Stimulated activated CD8-positive, alpha-beta memory T cell treated with anti-CD3 and anti-CD28 coated beads, Interleukin-15, amount 100 ng/mL, for 48 hours (primary cell): ENCODE measurements at regions not wholly inside any gene's neighbourhood (a gene's known extent, or its start where the extent isn't known, plus 50 kb on each side); places are given as distances from the start of the nearest gene placed in this dataset.

Experiments
- DNase-seq, 2 donors: peaks; one replicate each; pipeline ENCODE4 v3.0.0-alpha.2; 2020; ENCODE audit warnings: low read depth in 2 of 2

DNA sequence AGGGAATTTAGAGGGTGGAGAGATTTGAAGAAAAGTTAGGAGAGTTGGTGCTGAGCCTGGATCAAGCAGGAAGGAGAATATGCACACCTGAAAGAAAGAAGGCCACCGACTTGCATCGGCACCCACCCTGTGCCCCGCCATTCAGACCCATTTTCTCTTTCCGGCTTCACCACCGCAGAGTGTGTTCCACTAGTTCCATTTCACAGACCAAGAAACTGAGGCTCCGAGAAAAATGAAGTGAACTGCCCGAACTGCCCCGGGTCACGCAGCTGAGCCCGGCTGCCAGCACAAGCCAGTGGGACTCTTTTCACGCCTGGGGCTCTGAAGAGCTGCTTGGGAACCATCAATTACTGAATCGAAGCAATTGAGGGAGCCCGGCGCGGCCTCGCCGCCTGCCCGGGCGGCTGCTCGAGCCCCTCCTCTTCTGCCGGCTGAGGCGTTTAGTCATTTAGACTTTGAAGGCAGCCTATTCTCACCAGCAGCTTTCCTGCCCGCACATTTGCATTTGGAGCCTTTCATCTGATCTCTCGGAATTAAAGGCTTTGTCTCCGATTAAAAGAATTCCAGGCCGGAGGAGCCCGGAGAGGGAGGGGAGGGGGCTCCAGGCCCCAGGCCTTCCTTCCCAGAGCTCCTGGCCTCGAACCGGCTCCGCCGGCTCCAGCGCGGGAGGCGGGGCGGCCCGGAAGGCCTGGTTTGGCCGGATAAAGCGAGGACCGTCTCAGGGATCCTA lies 140.2 kb upstream of the PJA1 start:
- DNase-seq = no peak

DNA sequence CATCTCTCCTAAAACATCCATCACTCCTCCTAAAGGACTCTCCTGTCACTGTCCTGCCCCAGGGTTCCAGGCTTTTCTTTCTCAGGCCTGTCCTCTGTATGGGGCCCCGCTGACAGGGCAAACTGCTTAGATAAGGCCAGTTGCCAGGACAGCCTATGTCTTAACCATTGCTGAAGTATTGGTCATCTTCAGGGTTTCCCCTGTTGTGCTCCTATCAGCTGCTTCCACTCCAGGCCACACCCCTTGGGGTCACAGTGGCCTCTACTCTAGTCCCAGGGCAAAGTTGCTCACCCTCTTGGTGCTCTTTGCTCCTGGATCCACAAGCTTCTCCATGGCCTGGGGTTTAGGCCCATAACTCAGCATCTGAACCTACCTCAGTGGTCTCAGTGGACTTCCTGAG lies 138.0 kb upstream of the PJA1 start:
- no peak for DNase-seq

DNA sequence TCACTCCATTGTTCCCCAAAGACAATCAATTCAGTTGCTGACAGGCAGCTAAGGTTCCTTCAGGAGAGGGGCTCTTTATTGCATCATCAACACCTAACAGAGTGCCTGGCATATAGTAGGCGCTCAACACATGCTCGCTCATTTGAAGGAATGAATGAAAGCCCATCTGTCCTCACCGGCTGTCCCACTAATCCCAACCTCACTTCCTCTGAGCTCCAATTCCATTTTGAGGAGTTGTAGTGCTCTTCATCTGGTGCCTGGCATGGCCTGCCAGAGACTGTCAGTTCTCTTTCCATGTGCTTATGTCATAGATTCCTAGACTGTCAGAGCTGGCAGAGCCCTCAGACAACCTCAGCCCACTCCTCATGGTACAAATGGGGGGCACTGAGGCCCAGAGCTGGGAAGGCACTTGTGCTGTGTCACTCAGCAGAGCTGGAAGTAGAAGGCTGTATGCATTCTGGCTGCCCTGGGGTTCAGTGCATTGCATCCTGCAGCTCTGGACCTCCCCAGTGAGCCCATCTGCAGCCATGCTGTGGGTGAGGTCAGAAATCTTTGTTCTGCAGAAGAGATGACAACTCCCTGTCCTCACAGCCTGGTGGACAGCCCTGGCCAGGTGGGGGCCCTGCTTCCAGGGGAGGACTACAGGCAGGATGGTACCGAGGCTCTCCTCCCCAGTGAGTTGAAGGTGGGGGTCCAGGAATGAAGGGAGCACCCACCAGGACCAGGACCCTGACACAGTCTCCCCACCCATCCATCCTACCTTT lies 134.9 kb upstream of the PJA1 start:
- DNase-seq = no peak

DNA sequence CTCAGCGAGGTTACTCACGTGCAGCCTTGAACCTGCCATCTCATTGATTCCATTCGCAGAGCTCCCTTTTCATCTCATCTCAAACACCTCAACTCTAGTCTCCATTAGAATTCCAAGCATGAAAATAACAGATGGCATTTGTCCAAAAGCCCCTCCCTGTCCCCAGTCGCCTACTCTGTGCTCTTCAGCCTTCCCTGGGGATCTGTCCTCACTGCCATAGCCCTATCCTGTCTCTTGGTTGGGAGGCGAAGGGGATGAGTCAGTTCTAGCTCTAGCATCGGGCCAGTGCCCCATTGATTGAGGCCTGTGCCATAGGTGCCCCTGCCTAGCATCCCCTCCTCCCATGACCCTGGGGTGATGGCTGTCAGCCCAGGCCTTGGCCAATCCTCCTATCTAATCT lies 134.0 kb upstream of the PJA1 start:
- DNase-seq = no peak

DNA sequence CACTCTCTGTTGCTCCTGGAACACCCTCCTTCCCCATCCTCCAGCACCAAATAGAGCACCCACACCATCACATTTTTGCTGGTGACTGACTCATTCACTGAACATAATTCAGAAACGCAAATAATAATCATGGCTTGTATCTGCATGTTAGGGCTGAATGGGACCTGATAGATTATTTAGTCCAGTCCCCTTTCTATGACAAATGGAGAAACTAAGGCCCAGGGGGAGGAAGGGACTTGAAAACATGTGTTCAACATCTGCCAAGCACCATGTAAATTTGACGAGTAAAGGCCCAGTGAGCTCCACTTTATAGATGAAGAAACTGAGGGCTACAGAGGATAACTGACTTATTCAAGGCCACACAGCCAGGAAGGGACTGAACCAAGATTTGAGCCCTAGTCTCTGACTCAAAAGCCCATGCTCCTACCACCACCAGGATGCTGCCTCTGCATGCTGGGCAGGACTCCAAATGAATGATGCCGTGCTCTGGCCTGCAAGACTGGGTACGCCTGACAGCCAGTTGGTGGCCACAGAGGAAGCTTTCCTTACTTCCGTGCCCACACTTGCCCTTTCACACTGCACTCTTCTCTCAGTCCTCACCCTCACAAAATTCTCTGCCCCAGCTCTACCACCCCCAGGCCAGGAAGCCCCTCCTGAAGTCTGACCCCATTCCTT lies 133.3 kb upstream of the PJA1 start:
- no peak for DNase-seq

DNA sequence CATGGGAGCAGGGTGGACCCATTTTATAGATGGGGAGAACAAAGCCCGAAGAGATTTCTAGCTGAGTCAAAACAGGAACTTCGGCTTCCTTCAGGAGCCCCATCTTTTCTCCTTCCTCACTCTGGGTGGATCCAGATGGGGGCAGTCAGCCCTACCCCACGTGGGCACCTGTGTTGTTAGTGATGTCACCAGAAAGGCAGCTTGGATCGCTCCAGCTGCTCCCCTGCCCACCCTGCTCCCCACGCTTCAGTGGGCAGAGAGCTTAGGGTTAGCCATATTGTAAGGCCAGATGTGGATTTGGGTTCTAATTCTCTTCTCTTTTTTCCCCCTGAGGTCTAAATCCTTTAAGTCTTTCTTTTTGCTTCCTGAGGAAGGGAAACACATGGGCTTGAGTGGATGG lies 132.3 kb upstream of the PJA1 start:
- no peak for DNase-seq

DNA sequence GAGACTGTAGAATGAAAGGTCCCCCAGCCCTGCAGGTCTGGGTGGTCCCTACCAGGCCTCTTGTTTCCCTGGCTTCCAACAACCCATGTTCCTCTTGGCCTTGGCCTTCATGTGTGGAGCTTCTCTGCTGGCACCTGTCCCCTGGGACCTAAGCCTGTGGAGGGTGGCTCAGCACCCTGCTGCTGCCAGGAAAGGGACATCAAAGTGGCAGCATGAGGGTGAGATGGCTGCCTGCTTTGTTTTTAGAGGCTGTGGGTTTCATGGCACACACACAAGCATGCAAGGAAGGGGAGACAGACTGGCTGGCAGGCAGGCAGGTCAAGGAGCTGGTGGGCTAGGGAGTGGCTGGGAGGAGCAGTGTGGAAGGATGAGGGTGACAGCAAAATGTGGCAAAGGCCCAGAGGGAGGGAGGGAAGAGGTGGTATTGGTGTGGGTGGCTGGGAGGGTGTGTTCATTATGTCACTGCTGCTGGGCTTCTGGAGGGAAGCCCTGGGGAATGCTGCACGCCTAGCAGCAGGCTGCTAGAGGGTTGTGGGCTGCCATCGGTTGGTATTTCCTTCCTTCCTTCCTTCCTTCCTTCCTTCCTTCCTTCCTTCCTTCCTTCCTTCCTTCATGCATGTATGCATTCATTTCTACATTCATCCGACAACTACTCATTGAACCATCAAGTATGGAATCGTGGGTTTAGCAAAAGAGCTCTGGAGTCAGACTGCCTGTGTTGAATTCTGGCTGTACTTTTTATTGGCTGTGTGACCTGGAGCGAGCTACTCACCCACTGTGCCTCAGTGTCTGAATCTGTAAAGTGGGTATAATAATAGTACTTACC lies 128.7 kb upstream of the PJA1 start:
- DNase-seq = no peak

DNA sequence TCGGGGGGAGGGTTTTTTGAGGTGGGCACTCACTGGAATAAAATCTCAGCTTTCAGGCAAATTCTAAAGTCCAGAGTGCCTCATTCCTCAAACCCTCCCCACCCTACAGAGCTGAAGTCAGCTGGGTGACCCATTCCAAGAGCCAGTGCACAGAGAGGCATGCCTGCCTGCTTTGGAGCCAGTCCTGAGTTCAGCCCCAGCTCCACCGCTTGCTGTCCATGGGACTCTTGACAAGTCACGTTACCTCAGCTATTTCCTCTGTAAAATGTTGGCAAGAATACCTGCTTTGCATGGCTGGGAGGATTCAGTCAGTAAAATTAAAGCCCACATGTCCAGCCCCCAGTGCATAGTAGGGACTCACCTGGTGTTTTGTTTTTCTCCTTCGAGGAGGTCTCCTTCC lies 125.9 kb upstream of the PJA1 start:
- DNase-seq = no peak

DNA sequence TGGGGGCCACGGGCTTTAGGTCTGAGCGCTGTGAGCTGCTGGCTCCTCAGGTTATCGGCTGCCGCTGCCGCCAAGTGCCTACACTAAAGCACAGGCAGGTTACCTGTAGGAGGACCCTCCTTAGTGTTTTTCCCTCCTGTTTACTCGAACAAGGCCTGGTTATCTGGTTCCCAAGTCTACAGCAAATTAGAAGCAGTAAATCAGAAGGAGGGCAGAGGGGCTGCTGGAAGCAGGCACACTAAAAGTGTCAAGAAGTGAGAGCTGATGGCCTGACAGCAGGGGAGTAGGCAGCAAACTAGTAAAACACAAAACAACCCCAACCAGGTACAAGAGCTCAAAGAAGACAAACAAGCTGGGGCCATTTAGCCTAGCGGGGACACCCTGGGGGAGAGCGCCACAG lies 125.0 kb upstream of the PJA1 start:
- no peak for DNase-seq

DNA sequence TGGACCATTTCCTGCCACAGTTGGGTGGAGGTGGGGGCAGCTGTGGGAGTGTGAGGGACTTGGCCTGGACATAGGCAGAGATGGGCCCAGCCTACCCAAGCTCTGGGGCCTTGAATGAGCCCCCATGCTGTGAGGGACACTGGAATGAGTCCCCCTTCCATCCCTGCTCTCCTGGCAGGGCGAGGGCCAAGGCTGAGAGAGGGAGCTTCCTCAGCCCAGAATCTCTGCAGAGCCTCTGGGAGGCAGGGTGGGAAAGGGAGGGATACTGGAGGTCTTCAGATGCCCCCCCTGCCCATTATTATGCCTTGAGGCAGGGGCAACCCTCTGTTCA lies 124.5 kb upstream of the PJA1 start:
- DNase-seq = no peak

DNA sequence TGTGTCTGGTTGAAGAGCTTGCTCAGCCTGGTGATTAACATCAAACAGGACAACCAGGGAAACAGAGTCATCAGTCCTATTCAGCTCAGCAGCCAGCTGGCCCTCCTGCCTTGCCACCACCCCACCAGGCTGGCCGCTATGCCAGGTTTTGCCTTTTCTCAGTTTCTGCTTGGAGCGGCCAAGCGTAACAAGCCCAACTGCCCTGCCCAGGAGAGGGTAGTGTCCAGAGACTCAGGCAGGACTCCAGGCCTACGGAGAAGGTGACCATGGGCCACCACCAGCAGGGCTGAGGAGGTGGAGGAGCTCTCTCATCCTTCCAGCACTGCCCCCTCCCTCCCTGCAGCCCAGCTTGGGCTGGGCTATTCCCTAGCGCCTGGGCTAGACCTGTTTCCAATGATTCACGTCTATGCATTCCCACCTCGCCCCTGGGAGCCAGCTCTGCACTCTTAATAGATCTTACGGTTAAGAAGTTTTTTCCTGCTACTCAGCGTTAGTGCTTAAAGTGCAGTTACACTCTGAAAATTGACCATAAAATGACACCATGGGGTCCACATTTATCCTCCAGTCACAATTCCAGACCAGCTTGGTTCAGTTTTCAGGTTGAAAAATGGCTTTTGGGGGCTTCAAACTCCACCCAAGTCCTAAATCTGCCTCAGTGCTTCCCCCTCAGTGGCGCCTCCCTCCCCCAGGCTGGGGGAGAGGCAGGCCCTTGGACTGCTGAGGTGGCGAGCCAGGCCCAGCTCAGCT lies 124.0 kb upstream of the PJA1 start:
- DNase-seq = no peak

DNA sequence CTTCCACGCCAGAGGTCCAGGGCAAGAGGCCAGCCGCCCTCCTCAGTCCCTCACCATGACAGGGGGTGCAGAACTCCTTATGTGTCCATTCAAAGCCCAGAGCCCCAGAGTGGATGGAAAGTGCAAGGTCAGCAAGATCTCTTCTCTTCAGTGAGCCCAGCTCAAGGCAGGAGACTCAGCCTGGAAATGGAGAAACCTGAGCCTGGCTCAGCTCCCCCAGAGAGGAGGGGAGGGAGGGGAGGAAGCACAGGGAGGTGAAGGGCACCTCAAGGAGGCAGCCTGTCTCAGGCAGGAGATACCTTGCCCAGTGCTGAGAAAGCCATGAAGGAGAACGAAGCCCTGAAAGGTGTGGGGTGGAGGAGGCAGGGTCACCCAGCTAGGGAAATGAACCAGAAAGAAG lies 121.8 kb upstream of the PJA1 start:
- DNase-seq = no peak

DNA sequence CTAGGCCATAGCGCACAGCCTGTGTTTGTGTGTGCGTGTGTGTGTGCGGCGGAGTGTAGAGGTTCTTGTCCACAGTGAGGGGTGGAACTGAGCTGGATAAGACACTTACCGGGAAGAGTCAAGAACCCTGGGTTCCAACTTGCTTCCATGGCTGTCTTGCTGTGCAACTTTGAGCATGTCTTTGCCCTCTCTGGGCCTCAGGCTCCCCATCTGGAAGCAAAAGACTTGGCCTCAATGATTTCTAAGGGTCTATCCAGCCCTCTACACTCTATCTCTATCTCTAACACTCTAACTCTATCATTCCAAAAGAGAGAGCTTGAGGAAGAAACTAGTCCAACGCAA lies 121.3 kb upstream of the PJA1 start:
- no peak for DNase-seq

DNA sequence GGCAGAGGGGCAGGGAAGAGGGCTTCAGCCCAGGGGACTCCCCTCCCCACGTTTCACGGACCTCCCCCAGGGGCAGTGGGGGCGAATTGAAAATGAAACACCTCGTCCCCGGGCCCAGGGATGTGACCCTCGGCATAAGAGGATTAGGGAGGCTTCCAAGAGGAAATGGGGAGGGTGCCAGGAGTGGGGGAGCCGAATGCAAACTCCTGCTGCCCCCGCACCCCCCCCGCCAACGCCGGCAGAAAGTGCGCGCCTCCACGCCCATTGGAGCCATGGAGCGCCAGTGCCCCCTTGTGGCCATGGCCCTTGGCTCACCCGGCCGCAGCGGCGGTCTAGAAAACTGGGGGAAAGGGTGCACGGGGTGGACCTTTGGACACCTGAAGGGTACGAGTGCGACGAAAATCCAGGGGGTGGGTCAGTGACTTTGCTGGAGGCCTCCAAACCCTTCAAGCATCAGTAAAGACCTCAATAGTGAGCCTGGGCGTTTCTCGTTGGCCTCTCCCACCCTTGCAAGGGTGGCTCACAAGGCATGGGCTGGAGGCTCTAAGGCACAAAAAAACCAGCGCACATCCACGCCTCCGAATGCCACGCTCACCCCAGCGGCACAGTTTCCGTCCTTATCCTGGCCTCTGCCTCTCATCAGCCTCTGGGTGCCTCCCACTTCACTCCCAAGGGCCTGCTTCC lies 120.8 kb upstream of the PJA1 start:
- DNase-seq = peak in 1 of 2 donors; percentile 24

DNA sequence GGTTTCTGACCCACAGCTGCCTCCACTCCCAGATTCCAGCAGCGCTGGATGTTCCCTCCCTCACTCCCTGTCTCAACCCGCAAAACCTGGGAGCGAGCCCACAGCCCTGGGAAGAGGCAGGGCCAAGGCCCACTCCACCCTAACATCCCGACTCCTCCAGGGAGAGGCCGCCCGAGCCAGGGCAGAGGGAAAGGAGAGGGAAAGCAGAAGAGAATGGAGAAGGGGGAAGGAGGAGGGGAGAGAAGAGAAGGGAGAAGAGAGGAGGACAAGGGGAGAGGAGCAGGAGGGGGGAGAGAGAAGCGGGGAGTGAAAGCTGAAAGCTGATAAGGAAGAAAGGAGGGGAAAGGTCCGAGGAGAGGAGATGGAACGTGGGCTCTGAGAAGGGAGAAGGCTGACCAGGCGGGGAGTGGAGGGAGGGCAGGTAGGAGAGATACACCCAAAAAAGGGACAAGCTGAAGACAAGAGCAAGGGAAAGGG lies 120.2 kb upstream of the PJA1 start:
- DNase-seq = no peak

DNA sequence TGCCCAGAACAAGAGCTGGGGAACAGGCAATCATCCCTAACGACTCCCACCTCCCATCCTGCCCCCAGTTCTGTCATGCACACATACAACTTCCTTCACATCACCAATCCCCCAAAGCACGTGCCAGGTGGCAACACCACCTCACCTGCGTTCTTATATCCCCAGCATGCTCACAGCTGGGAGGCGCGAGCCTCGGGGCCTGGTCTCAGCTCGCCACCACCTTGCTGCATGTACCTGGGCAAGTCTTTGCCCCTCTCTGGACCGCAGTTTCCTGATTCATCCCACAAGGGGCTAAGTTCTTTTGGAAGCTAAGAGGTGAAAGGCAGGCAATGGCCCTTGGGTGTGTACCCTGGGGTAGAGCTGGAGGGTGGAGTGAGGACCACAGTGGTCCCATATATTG lies 119.2 kb upstream of the PJA1 start:
- no peak for DNase-seq

DNA sequence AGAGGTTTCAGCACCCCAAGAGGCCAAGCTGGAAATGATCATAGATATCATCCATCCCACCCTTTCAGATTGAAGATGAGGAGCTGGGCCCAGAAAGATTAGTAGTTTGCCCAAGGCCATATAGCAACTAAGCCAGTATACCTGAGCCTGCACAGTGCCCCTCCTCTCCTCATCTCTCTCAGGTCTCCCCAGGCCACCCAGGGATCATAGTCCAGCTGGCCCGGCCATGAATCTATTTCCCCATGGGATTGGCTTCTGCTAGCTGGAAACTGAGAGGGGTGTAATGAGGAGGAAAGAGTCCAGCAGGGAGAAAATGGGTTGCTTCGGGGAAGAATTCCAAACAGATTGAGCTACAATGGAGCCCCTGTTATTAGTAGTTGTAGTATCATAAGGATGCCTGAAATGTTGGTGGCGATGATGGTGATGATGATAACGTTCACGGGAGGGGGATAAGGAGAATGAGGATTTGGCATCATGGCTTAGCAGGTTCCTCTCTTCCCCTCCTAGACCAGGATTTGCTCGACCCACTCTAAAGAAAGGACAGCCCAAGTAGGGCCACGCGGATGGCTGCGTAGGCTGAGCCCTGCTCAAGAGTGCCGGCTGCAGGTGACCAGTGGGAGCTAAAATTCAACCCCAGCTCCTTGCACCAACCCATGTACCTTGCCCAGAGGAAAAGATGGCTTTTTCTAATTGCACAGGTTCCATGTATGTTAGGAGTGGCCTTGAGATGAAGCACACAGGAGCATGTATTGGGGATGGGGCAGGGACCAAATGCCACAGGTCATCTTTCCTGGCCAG lies 117.8 kb upstream of the PJA1 start:
- no peak for DNase-seq

DNA sequence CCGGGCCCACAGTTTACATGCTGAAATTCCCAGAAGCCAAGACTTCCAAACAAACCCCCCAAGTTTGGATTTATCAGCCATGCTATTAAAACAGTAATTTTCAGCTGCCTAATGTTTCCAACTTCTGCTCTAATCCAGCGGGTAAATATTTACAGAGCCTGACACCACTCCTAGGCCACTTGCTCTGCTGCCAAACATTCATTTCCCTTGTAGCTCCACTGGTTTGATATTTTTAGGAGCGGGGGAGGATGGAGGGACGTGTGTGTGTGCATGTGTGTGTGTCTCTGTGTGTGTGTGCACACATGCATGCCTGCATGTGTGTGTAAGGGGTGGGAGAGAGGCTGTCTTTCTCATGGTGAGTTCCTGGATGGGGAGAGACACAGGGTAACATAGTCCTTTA lies 115.7 kb upstream of the PJA1 start:
- DNase-seq = no peak

DNA sequence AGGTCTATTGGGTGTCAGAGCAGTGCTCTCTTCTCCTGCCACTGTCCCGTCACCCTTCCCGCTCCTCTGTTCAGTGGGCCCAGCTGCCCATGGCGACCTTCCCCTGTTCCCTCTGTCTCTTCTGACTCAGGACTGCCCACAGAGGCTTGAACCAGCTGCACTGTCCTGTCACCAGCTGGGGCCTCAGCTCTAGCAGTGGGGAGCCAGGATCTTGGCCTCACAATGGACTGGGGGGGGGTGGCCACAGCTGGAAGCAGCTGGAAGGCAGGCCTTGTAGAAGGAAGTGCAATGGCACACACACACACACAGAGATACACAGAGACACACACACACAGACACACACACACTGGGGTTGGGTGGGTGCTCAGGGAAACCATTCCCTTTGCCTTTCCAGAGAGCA lies 114.0 kb upstream of the PJA1 start:
- no peak for DNase-seq

DNA sequence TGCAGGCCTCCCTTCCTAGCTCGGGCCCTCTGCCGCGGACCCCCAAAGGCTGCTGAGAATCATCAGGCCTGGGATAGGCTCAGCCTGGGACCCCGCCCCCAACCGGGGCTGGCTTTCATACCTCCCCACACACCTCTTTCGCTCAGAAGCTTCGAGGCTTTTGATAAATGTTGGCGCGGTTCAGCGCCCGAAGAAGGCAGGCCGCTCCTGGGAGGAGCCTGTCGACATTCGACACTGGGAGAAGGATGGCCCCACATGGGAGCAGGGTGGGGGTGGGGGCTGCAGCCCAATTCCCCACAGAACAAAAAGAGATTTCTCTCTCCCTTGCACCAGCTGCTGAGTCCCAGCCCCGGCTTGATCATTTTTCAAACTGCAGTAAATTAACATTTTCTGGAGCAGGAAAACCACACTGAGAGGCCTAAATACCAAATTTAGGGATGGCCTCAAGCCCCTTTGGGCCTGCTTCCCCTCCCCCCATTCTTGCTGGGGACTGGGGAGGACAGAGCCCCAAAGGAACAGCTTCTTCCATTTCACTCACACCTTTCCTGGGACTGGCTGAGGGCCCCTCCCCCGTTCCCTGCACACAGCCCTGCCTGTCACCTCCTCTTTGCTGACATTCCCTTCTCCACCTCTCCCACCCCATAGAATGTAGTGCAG lies 112.9 kb upstream of the PJA1 start:
- DNase-seq = no peak
